ENCODE measurements at regions not wholly inside any gene's neighbourhood (a gene's known extent, or its start where the extent isn't known, plus 50 kb on each side); places are given as distances from the start of the nearest gene placed in this dataset.
A peak's percentile ranks its signal among the peaks of the same experiment; 100 is the strongest.

DNA sequence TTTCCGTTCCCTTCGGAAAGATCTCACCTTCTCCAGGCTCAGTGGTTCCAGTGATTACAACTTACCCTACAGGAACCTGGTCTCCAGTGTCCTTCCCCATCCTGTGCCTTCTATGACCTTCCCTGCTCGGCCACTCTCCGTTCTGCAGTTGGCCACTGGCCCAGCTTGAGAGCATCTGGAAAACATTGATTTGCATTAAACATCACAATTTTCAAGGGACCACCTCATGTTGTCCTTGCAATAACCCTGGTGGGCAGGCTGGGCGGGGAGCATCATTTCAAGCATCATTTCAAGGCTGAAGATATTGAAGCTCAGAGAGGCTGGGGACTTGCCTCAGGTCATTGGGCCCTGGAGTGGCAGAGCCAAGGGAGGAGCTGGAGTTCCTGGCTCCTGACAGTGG lies 177.4 kb downstream of the SEC61B start:
- DNase-seq (ENCODE audit: low read depth in 2 of 2) = no peak

DNA sequence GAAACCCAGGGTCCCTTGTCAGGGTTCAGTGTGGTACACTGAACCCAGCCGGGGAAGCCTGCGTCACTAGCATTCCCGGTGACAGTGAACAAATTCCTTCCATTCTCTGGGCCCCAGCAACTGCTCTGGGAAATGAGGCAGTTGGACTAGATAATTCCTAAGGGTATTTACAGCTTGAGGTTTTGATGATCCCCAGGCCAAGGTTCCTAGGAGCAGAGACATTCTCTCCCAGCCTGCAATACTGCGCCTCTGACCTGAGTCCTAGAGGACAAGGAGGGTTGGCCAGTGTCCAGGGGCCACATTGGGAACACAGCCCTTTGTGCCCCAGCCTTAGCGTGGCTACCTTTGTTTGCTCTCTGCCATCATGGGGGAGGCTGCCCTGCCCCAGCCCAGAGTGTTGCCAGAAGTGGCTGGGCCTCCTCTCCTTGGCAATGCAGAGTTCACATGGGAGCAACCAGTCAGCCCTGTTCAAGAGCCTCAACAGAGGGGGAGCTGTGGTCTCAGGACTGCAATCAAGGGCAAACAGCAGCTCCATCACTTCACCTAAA lies 178.2 kb downstream of the SEC61B start:
- DNase-seq (ENCODE audit: low read depth in 2 of 2) = no peak

DNA sequence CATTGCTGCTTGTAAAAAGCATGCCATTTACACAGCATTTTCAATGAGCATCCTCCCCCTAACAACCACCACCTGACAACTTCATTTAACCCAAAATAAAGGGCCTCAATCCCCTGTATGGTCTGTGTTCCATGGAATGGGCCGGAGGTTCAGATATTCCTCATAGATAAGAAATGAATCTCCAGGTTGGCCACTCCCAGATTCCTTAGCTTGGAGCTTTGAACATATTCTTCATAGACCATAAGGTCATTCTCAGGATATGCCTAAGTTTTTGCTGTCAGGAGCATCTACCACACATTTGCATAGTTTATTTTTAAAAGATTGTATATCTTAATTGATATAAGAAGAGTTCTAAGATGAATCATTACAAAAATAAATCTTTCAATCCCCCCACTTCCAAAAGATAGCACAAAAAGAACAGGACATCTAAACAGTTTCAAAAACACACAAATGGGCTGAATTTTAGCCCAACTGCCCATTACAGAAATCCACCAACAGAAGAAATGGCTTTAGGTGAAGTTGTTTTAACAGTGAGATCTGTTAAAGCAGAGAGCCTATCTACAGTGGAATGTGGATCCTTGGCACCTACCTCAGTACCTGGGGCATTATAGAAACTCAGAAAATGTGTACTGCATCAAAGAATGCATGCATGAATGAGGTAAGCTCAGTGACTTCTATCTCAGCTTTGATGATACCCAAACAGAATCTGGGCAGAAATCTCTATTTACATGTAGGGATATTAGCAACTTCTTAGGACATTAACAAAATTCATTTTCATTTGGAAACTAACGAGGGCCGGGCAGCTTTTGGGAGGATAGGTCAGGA lies 179.8 kb downstream of the SEC61B start:
- no peak for DNase-seq (ENCODE audit: low read depth in 2 of 2)

DNA sequence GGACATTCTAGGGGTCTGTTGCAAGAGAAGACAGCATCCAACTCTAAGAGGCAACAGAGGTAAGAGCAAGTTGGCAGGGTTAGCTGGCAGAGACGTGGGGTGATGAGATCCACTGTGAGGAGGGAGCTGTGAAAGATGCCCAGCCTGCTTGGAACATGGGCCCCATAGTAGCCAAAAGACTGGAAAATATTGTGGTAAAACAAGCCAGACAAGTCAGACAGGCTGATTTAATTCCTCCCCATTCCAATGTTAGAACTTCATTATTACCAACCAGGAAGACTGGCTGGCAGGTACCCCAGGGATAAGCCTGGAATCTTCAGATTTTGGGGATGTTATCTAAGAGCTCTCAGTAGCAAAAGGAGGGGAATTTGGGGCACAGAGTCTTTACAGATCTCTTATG lies 181.3 kb downstream of the SEC61B start:
- no peak for DNase-seq (ENCODE audit: low read depth in 2 of 2)

DNA sequence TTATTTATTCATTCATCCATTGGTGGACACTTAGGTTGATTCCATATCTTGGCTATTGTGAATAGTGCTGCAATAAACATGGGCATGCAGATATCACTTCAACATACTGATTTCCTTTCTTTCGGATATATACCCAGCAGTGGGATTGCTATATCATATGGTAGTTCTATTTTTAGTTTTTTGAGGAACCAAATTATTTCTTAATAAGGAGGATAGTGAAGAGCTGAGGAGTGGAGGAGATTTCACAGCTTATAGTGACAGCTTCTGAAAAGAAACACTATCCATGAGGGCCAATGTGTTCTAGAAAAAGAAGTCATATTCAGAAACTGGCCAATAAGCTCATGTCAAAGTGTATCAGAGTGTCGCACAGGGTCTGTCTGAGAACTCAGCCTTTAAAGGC lies 183.3 kb downstream of the SEC61B start:
- no peak for DNase-seq (ENCODE audit: low read depth in 2 of 2)

DNA sequence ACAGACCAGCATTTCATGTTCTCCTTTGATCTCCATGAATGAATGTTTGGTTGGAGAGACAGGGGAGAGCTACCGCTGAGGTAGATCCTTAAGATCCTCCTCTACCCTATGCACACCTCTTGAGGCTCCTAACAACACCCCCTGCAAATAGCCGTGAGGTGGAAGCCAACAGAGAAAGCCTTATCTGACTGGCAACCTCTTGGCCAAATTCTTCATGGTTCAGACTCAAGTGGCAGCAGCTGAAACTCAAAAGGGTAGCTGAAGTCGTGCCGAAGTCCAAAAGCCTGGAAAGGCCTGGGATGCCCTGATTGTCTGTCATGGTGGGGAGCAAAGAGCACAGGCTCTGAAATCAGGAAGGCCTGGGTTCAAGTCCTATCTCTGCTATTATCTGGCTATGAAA lies 184.9 kb downstream of the SEC61B start:
- DNase-seq (ENCODE audit: low read depth in 2 of 2) = no peak

DNA sequence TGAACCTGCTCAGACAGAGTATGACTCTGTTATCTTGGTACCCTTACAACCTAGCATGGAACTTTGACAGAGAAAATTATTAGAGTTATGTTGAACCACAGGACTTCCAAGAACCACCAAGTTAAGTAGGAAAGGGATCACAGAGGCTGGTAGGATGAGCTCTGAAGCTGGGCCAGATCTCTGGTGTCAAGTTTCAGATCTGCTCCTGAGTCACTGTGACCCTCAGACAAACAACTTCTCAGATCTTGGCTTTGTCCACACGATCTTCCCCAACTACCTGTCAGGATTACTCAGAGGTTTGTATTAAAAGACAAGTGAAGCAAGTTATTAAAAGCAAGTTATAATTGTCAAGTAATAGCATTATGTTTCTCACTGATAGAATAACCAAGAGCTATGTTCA lies 189.0 kb downstream of the SEC61B start:
- DNase-seq (ENCODE audit: low read depth in 2 of 2) = no peak

DNA sequence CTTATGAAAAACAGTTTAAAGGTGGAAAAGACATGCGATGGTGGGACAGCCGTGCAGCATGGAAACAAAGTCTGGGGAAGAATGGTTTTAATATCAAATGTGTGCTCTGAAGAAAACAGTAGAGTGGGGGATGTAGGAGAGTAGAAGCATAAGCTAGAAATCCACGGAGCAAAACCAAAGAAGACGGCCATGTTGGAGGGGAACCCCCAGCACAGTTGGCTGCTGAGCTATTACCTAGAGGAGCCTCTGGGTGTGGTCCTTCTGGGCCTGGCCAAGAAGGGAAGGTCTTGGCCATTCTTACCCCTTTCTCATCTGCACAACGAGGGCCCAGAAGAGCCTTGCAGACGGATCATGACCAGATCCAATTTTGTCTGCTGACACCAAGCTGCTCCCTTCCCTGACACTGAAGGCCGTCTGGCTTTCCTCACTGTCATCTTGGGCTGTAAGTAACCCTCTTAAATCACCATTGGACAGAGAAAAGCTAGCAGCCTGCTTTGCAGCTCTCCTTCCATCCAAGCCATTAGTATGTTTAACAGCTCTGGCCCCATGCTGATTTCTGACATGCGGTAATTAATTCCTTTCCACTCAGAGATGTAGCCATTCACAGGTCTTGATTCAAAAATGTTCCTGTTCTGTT lies 189.5 kb downstream of the SEC61B start:
- DNase-seq (ENCODE audit: low read depth in 2 of 2) = no peak

DNA sequence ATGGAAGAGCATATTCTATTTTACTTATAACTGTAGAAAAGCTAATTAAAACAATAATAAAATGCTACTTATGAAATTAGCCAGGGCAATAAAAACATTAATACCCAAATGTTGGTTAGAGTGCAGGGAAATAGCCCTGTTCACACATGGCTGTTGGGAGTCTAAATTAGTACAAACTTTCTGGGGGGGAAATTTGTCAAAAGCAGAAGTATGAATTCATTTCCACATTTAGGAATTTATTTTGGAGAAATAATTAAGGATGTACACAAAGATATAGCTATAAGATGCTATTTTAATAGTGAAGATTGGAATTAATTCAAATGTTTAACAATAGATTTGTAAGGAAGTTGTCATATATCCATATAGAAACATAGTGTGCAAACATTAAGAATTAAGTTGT lies 190.5 kb downstream of the SEC61B start:
- DNase-seq (ENCODE audit: low read depth in 2 of 2) = no peak

DNA sequence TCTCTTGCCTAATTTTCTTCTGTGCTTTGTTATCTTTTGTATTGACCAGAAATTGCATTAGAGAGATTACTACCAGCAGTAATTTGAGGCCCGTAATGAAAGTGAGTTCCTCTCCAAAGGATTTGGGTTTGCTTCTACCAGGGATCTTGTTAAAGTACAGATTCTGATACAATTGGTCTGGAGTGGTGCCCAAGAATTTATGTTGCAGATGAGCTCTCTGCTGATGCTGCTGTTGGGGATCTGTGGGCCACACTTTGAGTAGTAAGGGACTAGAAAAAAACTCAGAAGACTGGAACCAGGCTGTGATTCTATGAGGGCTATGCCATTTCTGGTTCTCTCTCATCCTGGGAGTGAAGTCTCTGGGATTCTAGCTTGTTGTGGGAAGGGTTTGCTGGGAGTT lies 192.2 kb downstream of the SEC61B start:
- no peak for DNase-seq (ENCODE audit: low read depth in 2 of 2)

DNA sequence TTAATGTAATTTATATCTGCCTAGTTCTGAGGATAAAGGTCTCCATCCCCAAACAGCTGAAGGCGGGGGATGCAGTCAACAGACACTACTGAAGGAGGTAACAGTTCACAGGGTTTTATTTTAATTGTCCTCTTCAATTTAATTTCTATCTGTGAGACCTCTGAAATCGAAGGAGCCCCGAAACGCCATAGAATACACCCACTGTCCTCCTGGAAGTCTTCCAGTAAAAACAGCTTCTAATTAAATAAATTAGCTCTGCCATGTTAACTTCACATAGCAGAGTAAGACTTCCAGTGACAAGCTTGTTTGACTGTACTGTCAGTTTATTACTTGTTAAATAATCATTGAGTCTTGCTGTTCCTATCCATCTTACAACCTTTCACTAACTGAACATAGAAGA lies 193.5 kb downstream of the SEC61B start:
- no peak for DNase-seq (ENCODE audit: low read depth in 2 of 2)

DNA sequence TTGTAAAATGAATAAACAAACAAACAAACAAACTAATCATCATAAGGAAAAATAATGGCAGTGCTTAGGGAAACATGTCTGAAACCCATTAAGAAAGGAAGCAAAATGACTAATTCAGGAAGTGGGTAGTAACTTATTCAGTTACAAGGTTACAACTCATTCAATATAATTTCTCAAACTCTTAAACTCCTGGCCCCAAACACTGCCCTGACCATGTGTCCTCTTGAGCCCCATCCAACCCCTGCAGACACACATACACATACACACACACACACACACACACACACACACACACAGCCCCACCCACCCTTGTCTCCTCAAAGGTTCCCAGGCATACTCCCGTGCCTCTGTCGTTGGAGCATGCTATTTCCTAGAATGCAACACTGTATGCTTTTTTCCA lies 193.9 kb downstream of the SEC61B start:
- no peak for DNase-seq (ENCODE audit: low read depth in 2 of 2)

DNA sequence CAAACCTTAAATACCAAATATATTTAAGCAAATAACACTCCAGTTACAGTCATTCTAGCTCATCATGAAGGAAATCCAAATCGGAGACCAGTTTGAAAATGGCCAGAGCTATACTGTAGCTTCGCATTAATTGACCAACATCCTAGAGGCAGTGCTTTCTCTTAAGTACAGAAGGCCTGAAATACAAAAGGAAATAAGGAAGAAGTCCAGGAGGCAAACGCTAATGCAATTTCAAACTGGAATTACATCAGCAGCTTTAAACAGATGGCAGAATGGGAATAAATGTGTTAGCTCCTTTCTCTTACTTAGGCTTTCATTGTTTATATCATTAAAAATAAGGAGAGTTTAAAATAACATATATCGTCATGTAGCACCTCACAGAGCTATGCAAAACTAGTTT lies 197.0 kb downstream of the SEC61B start:
- DNase-seq (ENCODE audit: low read depth in 2 of 2) = no peak

DNA sequence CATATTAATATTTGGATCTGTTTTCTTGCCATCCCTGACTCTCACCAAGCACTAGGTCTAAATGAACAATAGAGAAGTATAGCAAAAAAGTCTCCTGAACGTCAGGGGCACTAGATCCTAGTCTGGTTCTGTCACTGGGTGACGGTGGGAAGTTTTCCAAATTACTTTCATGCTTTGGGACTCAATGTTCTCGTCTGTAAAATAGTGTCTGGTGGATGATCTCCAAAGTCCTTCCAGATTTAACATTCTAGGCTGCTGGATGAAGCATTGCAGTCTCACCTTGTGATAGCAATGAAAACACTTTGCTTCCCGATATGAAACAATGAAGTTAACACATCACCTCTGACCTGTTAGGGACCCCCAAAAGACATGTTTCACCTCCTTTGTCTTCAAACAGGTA lies 199.3 kb downstream of the SEC61B start:
- DNase-seq (ENCODE audit: low read depth in 2 of 2) = no peak

DNA sequence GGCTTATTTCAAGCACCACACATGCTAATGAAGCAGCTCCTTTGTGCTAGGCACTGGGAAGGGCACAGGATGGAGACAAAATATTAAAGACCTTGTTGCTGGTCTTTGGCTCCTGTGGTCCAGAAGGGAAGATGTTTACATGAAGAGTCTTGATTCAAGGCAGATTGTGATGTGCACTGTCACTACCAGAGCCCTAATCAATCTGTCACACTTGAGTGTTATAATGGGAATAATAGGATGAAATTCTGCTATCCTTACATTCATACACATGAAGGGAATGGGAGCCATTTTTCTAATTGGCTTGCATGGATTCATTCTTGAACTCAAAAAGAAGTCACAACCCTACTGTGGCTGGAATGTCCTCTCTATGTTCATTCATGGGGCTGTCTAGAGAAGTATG lies 203.0 kb downstream of the SEC61B start:
- DNase-seq (ENCODE audit: low read depth in 2 of 2) = no peak

DNA sequence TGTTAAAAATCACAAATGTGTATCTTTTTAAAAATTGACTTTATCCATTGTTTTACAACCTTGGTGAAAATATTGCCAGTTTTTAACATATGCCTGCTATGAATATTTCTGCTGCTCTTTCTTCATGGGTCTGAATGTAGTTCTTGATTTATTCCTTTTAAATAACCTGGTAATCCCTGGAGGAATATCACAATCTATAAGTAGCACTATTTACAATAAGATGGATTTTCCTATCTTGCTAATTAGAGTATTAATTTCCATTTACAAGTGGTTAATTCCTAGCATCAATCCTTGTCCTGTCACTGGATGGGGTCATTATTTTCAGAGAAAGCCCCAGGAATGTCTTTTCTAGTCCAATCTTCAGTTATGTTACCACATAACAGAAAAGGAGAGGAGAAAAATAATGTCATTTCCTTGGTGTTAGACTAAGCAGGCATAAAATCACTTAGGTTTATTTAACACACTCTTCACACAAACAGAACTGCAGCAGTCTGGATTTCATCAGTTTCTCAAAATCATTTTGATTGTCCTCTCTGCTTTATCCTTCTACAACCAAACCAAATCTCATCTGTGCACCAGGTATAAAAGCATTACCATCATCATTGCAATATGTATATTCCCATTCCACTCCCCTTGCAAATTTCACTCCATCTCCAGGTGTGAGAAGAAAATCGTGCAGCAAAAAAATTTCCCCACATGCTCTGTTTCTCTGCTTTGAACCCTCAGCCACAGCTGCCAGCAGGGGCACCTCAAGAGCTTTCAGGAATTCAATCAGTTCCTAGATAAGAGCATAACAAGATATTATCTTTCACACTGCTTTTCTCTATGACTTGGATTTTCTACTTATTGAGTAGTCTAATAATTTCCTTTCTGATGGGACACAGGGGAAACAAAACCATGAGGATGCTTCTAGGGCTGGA lies 204.1 kb downstream of the SEC61B start:
- no peak for DNase-seq (ENCODE audit: low read depth in 2 of 2)

DNA sequence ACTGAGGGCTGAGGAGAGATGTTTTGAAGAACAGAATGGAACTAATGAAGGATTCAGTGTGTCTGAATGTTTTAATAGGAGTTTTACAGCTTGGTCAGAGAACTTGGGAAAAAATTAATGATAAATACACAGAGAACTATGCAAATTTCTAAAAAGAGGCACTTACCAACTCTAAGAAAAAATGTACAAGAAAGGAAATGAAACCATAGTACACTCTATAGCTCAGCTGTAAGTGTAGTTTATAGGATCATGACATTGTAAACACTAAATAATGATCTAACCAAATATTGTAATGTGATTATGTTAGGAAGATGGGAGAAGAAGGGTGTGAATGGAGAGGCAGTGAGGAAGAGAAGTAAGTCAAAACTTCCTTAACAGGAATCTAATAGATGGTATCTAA lies 205.2 kb downstream of the SEC61B start:
- DNase-seq (ENCODE audit: low read depth in 2 of 2) = no peak

DNA sequence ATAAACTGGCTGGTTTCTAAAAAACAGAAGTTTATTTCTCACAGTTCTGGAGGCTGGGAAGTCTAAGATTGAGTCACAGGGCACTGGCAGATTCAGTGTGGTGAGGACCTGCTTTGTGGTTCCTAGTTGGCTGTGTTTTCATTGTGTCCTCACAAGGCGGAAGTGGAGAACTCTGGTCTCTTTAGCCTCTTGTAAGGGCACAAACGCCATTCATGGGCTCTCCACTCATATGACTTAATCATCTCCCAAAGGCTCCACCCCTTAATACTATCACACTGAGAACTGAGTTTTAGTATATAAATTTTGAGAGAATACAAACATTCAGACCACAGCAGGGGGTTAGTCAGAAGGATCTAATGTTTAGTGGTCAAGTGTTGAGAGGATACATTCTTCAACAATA lies 208.2 kb downstream of the SEC61B start:
- no peak for DNase-seq (ENCODE audit: low read depth in 2 of 2)

DNA sequence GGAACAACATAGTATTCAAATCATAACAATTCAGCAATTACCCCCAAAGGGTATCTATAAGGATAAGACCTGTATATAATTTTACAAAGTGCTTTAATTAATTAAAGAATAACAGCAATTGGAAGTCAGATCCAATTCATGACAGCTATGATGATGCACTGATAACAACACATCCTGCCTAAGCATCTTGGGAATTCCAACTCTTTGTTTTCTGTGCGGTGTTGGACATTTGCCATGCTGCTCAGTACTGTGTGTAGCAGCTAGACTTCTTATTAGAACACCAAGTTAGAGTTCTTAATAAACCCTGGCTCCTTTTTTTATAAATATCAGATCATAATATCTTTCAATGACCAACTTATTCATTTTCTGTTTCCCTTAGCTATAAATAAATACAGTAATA lies 209.0 kb downstream of the SEC61B start:
- no peak for DNase-seq (ENCODE audit: low read depth in 2 of 2)

DNA sequence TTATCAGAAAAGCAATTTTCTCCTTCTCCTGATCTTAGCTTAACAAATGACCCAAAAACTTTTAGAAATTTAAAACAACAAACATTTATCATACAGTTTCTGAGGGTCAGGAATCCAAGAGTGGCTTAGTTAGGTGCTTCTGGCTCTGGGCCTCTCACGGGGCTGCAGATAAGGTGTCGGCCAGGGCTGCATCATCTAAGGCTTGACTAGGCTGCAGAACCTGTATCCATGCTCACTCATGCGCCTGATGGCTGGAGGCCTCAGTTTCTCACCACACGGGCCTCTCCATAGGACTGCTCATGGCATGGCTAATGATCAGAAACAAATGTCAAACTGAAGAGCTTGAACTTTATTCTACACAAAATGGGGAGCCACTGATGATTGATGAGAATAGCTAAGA lies 210.0 kb downstream of the SEC61B start:
- DNase-seq (ENCODE audit: low read depth in 2 of 2) = no peak

DNA sequence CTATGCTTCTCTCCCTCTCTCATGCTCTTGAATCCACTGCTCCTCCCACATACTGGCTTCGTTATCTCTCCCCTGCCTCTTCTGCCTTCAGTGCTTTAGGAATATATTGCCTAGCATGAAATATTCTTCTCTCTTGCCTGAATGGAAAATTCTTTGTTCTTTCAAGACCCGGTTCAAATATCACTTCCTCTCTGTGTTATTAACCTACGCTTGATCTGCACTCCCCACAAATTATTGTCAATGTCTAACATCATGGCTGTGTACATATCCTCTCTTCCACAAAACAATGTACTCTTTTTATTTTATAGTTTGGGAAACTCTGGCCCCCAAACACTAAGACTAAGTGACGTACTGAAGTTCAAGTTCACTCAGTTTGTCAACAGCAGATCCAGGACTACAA lies 211.0 kb downstream of the SEC61B start:
- DNase-seq (ENCODE audit: low read depth in 2 of 2) = no peak

DNA sequence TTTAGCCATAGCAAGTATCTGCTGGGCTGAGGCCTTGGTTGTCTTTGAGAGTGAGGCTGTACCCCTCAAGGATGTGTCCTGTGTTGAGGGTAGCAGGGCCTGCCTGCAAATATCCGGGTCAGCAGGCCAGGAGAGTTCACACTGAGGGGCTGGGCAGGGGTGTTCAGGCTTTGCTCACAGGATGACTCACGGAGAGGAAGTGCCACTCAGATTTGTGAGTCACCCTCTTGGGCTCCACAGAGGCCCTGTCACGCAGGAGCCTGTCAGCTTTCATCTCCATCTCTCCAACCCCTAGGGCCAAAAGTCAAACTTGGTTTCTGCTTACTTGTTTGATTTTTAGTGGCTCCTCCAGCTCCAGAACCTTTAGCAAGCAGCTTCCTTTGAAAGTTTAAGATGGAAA lies 211.5 kb downstream of the SEC61B start:
- peak; percentile 50 to 54 for DNase-seq (ENCODE audit: low read depth in 2 of 2)
